Dermis microvascular lymphatic vessel endothelial cell (primary cell): ENCODE measurements at regions not wholly inside any gene's neighbourhood (a gene's known extent, or its start where the extent isn't known, plus 50 kb on each side); places are given as distances from the start of the nearest gene placed in this dataset.
"Not testable (repeated sequence)": the region's sequence is repeated elsewhere in the genome, so short reads cannot be mapped to it uniquely, and the experiment has no call there.

ENCODE experiments used
- DNase-seq, 2 donors: peaks; one replicate each; pipeline versions ENCODE4 v3.0.0 to v3.0.0-alpha.2; 2010; ENCODE audit warnings: low read depth in 2 of 2

DNA sequence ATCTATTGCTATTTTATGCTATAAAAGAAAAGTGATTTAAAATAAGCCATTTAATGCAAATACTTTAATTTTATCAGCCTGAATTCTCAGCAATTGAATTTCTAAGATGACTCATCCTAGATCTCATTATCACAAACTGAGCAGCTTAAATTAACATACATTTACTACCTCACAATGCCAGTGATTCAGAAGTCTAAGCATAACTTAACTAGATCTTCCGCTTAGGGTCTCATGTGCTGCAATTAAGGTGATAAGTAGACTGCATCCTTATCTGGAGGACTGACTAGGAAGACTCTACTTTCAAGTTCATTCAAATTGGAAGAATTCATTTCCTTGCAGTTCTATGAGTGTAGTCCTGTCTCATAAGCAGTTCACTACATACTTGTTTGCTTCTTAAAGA lies 286.6 kb downstream of the COL11A1 start:
- no peak for DNase-seq

DNA sequence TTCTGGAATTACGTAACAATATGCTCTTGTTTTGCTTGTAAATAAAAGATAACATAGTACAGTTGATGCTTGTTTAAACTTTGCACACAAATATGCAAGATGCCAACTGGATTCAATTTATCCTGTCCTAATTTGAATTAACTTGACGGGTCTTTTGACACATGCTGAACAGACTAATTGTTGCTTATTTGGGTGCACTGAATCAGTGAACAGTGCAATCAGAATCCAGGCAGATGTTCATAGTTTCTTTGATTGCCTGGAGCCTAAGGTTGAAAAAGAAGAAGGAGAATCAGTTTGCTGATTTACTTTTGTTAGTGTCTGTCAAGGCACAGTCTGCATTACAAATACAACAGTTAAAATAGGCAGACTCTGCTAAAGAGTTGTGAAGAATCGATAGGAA lies 307.9 kb downstream of the COL11A1 start:
- no peak for DNase-seq

DNA sequence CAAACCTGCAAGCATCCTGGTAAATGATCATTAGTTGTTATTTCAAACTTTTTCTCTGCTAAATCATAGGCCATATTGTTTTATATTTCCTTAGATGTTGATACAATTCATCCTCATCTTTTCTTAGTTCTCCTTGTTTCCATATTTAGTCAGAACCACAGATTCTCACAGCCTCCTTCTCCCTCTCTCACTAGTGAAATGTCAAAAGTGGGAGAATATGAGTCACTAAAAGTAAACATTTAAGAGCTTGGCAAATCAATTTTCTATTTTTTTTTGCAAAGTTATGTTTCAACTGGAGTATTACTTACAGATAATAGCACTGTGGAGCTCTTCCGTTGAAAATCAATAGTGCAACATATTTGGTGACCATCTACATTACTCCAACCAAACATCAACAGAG lies 308.8 kb downstream of the COL11A1 start:
- DNase-seq: no peak

DNA sequence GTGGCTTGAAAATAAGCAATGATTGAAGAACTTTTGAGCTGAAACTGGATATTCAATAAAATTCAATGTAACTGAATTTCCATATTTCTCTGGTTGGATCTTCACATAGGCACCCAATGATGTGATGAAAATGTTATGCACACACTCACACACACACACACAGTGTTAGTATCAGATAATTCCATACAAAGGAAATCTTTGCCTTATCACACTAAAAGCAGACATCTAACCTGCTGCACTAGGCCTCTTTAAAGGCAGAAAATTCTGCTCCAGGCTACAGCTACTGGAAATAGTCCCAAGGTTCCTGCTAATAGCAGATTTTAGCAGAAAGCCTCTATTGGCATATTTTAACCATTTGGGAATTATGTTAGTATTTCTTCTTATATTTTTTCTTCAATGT lies 309.6 kb downstream of the COL11A1 start:
- DNase-seq: no peak

DNA sequence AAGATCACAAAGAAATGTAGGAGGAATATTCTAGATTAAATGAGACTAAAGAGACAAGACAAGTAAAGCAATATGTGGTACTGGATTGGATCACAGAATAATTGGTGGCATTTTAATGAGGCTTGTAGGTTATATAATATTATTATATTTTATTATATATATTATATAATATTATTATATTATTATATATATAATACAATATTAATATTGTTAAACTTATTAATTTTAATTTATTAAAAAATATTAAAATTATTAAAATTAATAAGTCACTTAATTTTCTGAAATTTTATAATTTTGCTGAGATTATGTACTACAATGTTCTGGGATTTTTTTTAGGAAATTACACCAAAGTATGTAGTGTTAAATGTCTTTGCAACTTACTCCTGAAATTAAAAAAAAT lies 311.9 kb downstream of the COL11A1 start:
- DNase-seq: no peak

DNA sequence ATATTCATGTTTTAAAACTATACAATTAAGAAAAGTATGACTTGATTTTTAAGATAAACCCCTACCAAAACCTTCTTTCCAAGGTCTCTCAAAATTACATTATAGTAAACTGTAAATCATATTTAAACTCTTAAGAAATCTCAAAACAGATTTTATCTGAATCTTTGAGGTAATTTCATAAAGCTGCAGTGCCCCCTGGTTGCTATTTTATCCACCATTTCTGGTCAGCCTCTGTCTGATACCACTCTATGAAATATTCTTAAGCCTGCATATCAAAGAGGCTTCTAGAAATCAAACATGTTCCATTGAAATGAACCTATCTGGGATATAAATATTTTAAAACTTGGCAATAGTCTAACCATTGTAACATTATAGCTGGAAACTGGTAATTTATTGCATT lies 317.3 kb downstream of the COL11A1 start:
- DNase-seq: no peak

DNA sequence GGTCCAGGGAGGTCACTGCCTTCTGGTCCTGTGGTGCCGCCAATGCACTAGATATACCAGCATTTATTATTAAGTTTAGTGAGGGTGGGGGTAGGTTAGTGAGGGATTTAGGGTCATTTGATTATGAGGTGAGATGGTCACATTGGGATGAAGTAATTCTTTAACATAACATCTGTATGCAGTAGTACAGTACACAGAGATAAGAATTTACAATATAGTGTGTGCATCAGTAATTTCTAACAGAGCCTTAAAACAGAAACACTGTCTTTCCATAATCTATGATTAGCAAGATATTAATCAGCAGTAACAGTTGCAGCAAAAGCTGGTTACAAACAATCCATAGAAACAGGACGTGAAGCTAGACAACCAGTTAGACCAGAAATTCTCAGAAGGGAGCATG lies 318.4 kb downstream of the COL11A1 start:
- not testable (repeated sequence) for DNase-seq

DNA sequence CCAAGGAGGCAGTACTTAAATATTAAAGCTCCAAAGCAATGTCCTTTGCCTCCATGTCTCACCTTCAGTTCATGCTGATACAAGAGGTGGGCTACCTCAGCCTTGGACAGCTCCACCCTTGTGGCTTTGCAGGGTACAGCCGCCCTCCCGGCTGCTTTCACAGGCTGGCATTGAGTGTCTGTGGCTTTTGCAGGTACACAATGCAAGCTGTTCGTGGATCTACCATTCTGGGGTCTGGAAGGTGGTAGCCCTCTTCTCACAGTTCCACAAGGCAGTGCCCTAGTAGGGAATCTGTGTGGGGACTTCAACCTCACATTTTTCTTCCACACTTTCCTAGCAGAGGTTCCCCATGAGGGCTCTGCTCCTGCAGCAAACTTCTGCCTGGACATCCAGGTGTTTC lies 324.8 kb downstream of the COL11A1 start:
- DNase-seq: no peak

DNA sequence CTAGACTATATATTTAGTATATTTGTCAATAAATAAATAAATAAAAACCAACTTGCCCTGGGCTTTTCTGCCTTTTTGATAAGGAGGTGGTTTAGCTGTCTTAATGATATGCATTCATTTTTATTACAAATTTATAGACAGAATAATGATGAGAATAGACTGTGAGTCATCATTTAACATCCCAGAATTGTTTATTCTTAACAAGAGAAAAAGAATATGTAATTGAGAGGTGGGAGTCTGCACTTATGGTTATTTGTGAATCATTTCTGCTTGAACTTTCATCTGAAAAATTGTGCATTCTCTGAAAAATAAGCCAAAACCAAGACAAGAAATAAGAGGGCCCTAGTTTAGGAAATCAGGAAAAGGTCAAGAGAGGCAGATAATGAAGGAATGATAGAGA lies 326.2 kb downstream of the COL11A1 start:
- DNase-seq: no peak

DNA sequence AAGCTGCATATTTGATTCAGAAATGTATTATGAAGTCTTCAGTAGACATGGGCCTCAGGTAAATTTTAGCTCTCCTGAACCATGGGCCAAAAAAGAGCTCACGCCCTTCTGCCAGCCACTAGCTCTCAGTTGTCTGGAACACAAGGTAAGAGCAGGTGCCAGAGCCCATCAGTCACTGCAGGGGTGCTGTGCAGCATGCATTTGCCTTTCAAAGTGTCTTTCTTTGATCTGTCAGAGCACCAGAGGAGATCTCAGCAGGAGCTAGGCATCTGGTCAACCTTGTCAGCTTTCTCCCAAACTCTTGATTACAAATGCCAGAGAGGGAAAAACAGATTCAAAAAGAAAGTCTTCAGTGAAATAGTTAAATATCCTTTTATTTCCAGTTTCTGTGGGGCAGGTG lies 332.3 kb downstream of the COL11A1 start:
- no peak for DNase-seq

DNA sequence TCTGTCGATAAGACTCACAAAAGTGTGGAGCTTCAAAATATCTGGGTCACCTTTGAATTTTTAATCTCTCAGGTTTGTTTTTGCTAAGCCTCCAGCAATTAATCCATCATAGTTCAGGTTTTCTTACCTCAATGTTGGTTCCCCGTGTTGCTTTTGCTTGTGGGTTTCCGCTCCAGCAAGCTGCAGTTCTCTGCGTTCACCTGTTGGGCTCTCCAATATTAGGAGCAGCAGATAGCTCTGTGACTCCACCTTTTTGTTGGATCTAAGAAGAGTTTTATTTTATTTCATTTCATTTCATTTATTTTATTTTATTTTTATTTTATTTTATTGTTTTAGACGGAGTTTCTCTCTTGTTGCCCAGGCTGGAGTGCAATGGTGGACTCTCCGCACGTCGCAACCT lies 335.5 kb downstream of the COL11A1 start:
- DNase-seq: no peak

DNA sequence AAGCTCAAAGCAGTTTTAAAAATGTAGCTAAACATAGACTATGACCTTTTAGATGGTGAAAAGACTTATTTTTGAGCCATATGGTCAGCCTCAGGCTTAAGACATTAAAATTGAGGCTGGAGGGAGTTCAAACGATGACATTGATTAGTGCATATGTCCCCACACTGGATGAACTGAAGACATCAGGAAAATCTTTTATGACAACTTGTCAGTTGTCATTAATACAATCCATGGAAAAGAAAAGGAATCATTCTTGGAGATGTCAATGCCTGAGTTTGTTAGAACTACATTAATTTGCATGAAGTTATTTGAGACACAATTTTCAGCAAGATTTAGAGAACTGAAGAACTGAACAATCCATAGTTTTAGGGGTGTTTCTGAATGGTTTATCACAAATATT lies 349.9 kb downstream of the COL11A1 start:
- no peak for DNase-seq

DNA sequence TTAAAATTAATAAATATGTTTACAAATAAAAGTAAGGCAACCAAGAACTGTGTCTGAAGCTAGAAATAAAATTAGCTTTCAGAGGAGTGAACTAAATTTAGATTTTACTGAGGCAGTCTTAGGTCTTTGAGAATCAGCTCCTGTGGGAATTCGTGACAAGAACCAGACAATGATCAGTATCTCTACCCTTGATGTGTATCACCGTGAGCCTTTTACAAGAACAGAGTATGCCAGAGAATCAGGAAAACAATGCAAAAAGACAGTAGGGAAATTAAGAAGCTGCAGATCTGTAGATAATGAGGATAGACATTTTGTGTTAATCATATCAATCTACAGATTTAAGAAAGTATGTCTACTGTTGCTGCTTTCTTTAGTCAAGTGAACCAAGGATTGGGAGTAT lies 351.0 kb downstream of the COL11A1 start:
- no peak for DNase-seq

DNA sequence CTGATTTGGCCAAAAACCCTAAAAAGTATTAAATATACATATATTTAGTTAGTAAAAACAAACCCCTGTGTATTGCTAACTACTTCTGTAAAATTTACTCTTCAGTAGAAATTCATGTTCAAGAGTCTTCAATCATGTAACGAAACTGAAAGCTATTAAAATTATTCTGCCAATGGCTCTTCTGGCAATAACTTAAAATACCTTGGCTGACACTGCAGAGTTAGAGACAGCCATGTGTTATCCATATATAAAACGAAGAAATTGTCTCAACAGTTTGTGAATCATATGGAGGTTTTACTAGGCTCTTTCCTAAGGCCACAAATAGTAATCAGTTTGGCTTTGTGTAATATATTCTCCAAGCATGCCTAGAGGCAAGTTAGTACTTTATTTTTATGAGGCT lies 357.2 kb downstream of the COL11A1 start:
- no peak for DNase-seq

DNA sequence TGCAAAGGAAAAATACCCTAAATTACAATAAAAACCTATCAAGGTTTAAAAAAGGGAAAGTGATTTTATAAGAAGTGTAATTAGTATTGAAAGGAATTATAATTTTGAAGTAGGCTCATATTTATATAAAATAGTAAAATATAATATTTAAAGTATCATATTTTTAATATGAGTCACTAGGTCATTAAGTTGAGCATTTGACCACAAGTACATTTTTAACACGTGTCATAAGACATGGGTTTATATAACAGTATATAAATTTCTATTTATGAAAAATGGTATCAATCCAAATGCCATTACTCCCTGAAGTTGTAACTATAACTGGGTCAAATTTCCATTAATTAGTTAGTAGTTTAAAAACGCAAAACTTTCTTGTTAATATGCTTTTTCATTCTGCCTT lies 365.9 kb downstream of the COL11A1 start:
- DNase-seq: no peak

DNA sequence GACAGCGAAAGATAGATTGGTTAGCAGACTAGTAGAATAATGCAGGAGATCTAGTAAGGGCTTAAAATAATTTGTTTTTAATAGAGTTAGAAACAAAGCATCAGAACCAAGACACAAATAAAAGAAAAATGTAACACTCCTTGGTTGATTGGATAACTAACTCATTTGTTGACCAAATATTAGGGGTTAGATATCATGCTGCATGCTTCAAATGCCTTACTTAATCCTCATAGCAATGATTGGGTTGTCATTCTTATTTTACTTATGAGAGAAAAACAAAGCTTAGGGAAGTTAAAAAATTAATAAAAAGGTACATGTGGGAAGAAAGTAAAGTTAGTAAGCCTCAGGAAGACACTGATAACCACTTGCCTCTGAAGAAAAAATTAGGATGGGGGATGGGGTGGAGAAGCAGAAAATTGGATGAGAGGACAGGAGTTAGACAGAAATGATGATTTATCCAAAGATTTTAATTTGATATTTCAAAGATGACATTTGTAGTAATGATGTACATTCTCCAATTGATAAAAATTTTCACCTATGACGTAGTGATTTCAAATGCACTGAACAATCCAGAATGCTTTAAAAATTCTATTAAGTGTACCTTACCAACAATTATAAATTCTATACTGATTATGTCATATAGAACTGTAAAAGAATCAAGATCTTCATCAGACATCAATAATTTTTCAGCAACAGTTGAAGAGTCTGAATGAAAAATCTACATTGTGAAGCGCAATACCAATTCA lies 374.7 kb downstream of the COL11A1 start:
- DNase-seq: no peak

DNA sequence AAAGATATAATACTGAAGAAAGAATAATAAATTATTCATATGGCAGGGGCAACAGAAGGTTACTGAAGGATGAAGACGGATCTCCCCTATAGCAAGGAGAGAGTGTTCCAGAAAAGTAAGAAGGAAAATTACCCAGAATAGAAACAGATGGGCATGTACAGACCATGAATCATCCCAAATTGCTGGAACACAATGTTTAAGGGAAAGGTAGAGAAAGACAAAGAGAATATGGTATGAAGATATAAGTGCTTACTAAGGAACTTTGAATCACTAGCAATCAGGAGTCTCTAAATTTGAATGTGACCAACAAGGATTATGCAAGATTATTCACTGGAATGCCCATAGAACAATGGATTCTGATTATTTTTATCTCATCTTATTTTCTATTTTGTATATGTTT lies 375.4 kb downstream of the COL11A1 start:
- DNase-seq: no peak

DNA sequence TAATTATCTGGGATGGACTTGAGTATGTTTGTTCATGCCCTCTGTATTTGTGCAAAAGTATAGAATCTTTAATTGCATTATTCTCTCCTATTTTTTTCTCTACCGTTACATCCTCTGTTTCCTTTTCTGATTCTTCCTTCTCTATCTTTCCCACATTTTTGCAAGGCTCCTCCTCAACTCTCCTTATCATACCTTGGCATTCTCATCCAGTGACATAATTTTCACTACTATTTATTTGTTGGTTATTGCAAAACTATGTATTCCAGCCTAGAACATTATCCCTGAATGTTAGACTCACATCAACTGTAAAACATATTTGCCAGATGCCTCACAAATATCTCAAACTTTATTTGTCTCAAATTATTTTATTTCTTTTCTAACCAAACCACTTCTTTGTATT lies 381.9 kb downstream of the COL11A1 start:
- DNase-seq: no peak

DNA sequence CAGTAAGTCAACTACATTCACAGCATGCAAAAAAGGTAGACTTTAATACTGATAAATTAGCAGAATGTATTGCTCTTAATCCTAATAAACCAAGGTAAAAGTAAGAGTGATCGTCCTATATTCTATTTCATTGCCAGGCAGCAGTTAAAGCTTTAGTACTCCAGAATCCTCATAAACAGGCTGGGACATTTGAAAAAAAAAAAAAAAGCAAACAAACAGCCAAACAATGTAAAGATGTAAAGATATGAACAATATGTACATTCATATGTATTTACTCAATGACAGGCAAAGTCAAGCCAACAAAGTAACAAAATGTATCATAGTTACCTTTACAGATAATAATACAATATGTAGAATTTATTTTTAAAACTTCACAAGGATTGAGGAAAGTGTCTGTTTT lies 383.6 kb downstream of the COL11A1 start:
- DNase-seq: no peak

DNA sequence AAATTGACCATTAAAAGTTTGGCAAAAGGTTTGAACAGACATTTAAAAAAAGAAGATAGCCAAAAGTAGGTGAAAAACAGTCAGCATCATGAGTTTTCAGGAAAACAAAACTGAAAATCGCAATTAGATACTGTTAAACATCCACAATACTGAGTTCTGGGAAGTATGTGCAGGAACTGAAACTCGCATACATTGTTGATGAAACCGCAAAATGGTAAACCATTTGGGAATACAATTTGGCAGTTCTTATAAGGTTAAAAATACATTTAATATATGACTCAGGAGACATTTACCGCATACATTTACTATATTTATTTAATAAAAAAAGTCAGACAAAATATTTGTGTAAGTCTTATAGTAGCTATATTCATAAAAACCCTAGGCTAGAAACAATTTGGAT lies 393.2 kb downstream of the COL11A1 start:
- no peak for DNase-seq

DNA sequence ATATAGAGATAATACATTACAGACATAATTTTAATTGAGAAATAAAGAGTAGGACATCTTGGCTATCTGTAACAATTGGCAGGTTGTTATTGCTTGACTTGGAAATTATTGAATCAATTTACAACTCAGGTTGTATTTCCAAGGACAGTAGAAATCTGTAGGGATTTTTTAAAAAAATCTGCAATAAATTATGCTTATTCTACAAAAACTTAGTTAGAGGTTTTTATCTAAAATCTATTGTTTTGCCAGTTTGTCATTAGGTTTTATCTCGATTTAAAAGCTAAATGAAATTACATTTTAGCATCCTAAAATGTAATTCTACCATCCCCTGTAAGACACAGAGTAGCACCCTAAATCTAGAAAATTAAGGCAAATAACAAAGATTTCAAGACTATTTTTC lies 408.8 kb downstream of the COL11A1 start:
- no peak for DNase-seq

DNA sequence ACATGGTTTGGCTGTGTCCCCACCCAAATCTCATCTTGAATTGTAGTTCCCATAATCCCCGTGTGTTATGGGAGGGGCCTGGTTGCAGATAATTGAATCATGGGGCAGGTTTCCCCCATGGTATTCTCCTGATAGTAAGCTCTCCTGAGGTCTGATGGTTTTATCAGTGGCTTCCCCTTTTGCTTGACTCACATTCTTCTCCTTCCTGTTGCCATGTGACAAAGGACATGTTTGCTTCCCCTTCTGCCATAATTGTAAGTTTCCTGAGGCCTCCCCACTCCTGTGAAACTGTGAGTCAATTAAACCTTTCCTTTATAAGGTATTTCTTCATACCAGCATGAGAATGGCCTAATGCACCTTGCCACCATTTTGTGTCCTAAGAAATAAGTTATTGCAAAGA lies 415.0 kb downstream of the COL11A1 start:
- no peak for DNase-seq

DNA sequence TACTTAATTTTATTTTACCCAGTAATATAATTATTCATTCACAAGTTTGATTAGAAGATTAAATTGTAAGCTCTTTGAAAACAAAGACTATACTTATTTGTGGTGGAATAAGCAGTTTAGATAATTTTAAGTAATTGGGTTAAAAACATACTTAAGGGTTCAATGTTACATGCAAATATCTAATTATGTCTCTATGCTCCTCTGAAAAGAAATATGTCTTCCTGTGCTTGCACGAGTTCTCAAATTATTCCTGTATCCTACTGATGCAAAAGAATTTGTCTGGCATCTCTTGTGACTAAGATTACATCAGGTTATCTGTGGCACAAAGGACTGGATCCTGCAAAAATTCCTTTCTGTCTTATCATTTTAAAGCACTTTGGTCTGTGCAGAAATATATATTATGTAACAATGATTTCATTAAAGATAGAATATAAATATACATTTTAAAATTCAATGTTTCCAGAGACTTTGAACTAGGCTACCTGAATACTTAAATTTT lies 416.7 kb downstream of the COL11A1 start:
- DNase-seq: no peak

DNA sequence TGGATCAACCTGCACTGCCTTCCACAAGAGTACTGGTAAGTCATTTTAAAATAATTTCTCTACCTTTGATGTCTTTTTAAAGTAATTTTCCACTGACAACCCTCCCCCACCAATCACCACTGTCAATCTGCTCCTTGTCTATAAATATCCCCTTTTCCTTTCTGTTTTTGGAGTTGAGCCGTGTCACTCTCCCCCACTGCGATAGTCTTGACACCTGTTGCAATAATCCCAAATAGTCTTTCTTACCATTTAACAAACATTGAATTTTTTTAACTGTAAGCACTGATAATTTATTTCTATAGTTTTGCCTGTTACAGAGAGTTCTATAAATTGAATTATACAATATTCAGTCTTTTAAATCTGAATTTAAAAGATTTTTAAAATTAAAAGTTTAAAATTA lies 420.9 kb downstream of the COL11A1 start:
- no peak for DNase-seq
